ENCODE measurements at regions not wholly inside any gene's neighbourhood (a gene's known extent, or its start where the extent isn't known, plus 50 kb on each side); places are given as distances from the start of the nearest gene placed in this dataset.

DNA sequence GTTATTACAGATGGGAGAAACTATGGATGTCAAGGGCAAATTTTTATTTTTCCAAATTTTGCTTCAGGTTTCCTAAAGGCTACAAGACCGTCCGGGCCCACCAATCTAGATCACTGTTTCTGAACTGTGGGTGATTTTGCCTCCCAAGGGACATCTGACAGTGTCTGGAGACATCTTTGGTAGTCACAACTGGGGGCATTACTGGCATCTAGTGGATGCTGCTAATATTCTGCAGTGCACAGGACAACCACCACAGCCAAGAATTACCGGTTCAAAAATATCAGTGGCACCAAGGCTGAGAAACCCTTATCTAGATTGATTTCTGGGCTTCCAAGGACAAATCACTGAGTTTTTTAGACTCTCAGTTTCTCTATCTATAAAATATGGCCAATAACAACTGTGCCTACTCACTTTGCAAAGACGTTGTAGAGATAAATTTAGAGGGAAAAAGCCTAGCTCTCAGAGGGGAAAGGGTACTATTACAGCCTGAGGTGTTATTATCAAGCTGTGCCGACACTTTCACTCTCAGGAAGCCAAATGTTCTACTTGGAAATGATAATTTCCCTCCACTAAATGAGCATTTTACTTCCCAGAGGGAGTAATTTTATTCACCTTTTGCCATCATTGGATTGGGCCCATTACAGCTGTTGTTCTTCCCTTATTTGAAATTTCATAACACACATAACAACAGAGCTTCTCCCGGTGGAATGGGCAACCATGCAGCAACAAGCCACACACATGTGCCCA, 442.1 kb downstream of the CENPC start:
- H3K4me1 ChIP-seq (ENCODE audit: insufficient read depth, low read length), result no peaks in the 10 kb centered on the region
- H3K9ac ChIP-seq (ENCODE audit: low read depth, low read length), result no peak overlapping the region
- no peaks in the 10 kb centered on the region for H3K36me3 ChIP-seq (ENCODE audit: insufficient read depth, low read length)
- H3K9me3 ChIP-seq (ENCODE audit: control insufficient read depth, insufficient read depth, low read length), result no peaks in the 10 kb centered on the region

DNA sequence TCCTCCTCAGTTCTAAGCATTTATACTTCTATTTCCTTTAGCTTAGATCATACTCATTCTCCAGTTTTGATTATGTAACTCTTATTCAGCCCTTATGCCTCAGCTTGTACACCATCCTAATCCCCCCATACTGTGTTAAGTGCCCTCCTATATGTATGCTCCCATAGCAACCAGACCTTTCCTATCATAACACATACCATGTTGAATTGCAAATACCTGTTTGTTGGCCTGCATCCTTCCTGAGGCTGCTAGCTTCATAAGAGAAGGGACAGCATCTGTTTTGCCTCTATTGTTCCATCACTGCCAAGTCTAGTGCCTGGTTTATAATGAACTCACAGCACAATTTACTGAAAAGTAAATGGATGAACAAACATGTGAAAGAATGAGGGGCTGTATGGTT, 443.7 kb downstream of the CENPC start:
- no peaks in the 10 kb centered on the region for H3K4me1 ChIP-seq (ENCODE audit: insufficient read depth, low read length)
- H3K9ac ChIP-seq (ENCODE audit: low read depth, low read length), result no peak overlapping the region
- no peaks in the 10 kb centered on the region for H3K9me3 ChIP-seq (ENCODE audit: control insufficient read depth, insufficient read depth, low read length)
- no peaks in the 10 kb centered on the region for H3K36me3 ChIP-seq (ENCODE audit: insufficient read depth, low read length)

DNA sequence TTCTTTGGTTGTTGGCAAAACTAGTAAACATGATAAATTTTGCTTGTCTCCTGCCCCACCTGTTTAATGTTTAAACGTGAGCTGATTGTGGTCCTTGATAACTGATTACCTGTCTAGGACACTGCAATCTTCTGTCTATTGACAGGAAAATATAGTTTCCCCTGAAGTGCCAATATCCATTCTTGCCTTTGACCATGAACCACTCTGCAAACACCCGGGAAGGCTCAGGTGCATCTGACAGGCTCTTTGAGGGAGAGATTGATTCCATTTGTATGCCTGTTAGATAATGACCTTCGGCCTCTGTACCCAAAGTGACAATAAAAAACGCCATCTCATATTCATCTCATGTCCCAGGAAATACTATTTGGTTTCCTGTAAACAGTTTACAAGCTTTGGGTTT, 453.0 kb downstream of the CENPC start:
- H3K36me3 ChIP-seq (ENCODE audit: insufficient read depth, low read length), result no peaks in the 10 kb centered on the region

DNA sequence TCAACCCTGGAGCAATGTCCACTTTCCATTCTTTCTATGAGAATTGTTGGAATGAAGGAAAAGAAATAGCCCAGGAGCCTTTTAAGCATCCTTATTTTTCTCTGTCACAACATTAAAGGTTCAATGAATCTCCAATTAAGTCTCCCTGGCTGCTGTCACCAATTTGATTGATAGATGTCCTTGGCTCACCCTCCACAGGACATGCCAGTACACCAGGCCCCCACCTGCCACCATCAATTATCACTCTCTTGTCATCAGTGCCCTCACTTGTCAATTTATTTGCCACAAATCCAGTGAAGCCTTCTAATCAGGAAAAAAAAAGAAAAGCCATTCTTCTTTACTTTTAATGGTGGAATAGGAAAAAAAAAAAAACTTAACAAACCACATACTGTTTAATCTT, 453.6 kb downstream of the CENPC start:
- H3K9me3 ChIP-seq (ENCODE audit: control insufficient read depth, insufficient read depth, low read length), result no peaks in the 10 kb centered on the region
- H3K4me1 ChIP-seq (ENCODE audit: insufficient read depth, low read length), result no peaks in the 10 kb centered on the region

More for the DNA sequence above, 453.0 kb downstream of the CENPC start:
- Histone ChIP-seq H3K9me3 (ENCODE audit: control insufficient read depth, insufficient read depth, low read length) (no peaks in the 10 kb centered on the region), H3K4me1 (ENCODE audit: insufficient read depth, low read length) (no peaks in the 10 kb centered on the region), H3K9ac (ENCODE audit: low read depth, low read length) (no peak overlapping the region)

DNA sequence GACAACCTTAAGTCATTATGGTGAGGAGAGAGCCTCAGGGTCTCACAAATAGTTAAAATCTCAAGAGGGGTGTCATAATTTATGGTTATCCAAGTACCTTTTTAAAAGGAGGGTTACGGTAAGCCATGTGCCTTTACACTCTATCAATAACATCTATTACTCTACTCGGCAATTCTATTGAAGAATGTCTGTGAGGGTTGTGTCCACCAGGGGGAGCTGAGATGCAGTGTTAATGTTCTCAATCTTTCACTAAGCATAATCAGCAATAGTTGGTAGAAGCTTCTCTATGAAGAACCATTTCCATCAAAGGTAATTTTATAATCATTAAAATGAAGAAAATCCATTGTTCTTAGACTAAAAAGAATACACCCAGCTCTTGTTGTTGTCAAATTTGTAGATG, 457.4 kb downstream of the CENPC start:
- no peaks in the 10 kb centered on the region for H3K9me3 ChIP-seq (ENCODE audit: control insufficient read depth, insufficient read depth, low read length)
- no peaks in the 10 kb centered on the region for H3K36me3 ChIP-seq (ENCODE audit: insufficient read depth, low read length)
- peaks cover 11% of the 10 kb centered on the region; the same call in 1 of the 2 replicates for H3K4me1 ChIP-seq (ENCODE audit: insufficient read depth, low read length)
- H3K9ac ChIP-seq (ENCODE audit: low read depth, low read length), result no peak overlapping the region

More for the DNA sequence above, 453.6 kb downstream of the CENPC start:
- no peaks in the 10 kb centered on the region for H3K36me3 ChIP-seq (ENCODE audit: insufficient read depth, low read length)
- no peak overlapping the region for H3K9ac ChIP-seq (ENCODE audit: low read depth, low read length)

DNA sequence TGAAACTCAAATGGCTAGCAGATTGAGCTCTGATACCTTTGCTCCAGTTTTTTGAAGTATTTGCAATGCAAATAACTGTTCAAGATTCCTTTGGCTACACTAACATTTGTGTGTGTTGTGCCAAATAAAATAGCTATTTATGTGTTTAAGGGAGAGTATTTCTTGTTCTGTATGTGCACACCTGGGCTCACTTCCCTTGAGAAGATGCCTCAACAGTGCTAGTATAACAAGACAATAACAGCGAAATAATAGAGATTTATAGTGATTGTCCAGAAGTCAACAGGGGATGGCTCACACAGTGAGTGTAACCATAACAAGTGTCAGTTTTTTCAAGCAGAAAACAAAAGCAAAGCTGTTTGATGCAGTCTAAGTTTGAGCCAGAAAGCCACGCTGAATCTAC, 460.5 kb downstream of the CENPC start:
- Histone ChIP-seq H3K9ac (ENCODE audit: low read depth, low read length) (no peak overlapping the region), H3K9me3 (ENCODE audit: control insufficient read depth, insufficient read depth, low read length) (no peaks in the 10 kb centered on the region), H3K36me3 (ENCODE audit: insufficient read depth, low read length) (no peaks in the 10 kb centered on the region), H3K4me1 (ENCODE audit: insufficient read depth, low read length) (peaks cover 11% of the 10 kb centered on the region; the same call in 1 of the 2 replicates)

DNA sequence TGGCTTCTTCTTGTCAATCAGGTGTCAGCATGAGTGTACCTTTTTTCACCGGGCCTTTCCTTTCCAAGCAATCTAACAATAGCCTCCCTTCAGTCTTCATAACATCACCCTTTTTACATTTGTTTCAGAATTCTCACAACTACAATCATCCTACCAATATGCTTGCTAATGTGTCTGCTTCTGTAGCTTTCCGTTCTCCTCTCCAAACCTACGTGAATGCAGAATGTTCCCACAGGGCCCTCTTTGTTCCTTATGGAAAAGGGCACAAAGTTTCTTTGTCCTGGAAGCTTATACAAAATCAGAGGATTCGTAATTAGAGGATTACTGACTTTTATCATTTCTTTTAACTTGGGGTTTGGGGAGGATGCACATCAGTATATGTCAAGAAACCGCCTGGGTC, 461.8 kb downstream of the CENPC start:
- Histone ChIP-seq H3K9ac (ENCODE audit: low read depth, low read length) (no peak overlapping the region), H3K4me1 (ENCODE audit: insufficient read depth, low read length) (peaks cover 11% of the 10 kb centered on the region; the same call in 1 of the 2 replicates), H3K36me3 (ENCODE audit: insufficient read depth, low read length) (no peaks in the 10 kb centered on the region), H3K9me3 (ENCODE audit: control insufficient read depth, insufficient read depth, low read length) (no peaks in the 10 kb centered on the region)

DNA sequence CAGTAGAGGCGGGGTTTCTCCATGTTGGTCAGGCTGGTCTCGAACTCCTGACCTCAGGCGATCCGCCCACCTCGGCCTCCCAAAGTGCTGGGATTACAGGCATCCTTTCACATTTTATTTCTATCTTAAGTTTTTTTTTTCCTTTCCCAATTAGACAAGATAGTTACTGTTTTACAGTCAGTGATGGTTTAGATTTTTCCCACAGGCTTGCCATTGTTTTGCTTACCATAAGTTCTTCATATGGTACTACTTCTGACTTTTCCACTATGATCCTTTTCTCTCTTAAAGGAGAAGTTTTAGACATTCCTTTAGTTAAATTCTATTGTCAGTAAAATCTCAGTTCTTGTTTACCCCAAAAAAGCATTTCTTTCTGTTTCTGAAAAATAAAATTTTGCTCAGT, 462.6 kb downstream of the CENPC start:
- peaks cover 11% of the 10 kb centered on the region; the same call in 1 of the 2 replicates for H3K4me1 ChIP-seq (ENCODE audit: insufficient read depth, low read length)
- no peaks in the 10 kb centered on the region for H3K36me3 ChIP-seq (ENCODE audit: insufficient read depth, low read length)
- H3K9me3 ChIP-seq (ENCODE audit: control insufficient read depth, insufficient read depth, low read length), result no peaks in the 10 kb centered on the region
- no peak overlapping the region for H3K9ac ChIP-seq (ENCODE audit: low read depth, low read length)

DNA sequence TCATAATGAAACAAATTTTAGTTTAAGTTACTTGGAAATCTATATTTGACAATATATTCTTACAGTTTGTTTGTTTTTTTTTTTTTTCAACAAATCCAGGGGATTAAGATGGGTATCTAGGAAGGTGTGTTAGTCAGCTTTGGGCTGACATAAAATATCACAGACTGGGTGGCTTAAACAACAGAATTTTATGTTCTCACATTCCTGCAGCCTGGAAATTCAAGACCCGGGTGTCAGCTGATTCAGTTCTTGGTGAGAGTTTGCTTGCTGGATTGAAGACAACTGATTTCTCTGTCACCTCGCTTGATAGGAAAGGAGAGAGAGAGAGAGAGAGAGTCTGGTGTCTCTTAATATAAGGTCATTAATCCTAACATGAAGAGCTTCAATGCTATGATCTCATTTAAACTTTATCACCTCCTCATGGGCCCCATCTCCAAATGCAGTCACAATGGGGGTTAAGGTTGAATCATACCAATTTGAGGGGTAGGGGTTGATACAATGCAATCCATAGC, 465.2 kb downstream of the CENPC start:
- Histone ChIP-seq H3K9ac (ENCODE audit: low read depth, low read length) (no peak overlapping the region), H3K36me3 (ENCODE audit: insufficient read depth, low read length) (no peaks in the 10 kb centered on the region), H3K9me3 (ENCODE audit: control insufficient read depth, insufficient read depth, low read length) (no peaks in the 10 kb centered on the region), H3K4me1 (ENCODE audit: insufficient read depth, low read length) (peaks cover 10% of the 10 kb centered on the region; the same call in 1 of the 2 replicates)

DNA sequence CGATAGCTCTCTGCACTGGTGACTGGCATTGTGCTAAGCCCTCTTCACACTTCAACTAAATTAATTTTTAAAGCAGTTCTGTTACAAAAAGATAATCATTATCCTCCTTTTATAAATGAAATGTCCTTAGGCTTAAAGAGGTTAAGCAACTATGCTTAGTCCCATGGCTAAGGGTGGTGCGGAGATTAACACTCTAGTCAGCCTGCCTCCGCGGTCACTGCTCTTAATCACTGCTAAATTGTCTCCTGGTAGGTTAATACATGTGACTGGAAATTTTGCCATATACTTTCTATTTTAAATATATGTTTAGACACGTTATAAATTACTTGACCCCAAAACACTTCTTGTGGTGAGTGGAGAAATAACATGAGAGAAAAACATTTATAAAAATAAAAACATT, 473.7 kb downstream of the CENPC start:
- H3K36me3 ChIP-seq (ENCODE audit: insufficient read depth, low read length), result no peaks in the 10 kb centered on the region
- H3K9me3 ChIP-seq (ENCODE audit: control insufficient read depth, insufficient read depth, low read length), result peaks cover 5% of the 10 kb centered on the region; the same call in 1 of the 2 replicates
- H3K4me1 ChIP-seq (ENCODE audit: insufficient read depth, low read length), result no peaks in the 10 kb centered on the region
- no peak overlapping the region for H3K9ac ChIP-seq (ENCODE audit: low read depth, low read length)

DNA sequence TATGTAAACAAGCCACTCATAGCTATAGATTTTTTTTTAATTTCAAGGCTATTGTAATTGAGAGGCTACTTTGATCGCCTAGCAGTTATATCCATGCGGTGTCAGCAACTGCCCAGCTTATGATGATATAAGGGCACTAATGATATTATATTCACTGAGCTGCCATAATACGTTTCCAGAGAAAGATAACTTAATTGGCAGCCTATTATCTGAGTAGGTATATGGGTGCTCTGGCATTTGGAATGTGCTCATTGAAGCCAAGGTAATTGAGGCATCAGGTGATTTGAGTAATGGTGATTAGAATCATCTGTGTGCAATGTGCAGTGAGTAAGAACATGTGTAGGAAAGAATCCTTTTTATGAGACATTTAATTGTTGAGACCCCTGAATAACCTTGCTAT, 490.0 kb downstream of the CENPC start:
- H3K36me3 ChIP-seq (ENCODE audit: insufficient read depth, low read length), result no peaks in the 10 kb centered on the region
- no peak overlapping the region for H3K9ac ChIP-seq (ENCODE audit: low read depth, low read length)
- H3K9me3 ChIP-seq (ENCODE audit: control insufficient read depth, insufficient read depth, low read length), result no peaks in the 10 kb centered on the region
- H3K4me1 ChIP-seq (ENCODE audit: insufficient read depth, low read length), result no peaks in the 10 kb centered on the region; the same call in 1 of the 2 replicates

DNA sequence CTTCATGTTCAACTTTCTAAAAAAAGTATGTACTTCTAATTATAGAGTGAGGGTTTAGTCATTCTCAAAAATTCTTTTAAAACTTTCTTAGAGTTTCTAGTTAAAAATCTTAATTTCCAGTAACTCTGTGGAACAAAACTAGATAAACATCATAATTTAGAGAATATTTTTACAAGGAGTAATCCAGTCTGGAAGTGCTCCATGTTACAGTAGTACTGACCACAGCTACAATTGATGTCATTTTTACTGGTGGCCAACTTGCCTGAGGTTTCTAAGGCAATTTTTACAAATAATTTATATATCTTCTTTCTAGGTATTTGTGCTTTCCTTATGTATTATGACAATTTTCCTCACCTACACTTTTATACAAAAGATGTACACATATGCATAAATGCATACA, 490.4 kb downstream of the CENPC start:
- H3K9ac ChIP-seq (ENCODE audit: low read depth, low read length), result no peak overlapping the region
- H3K36me3 ChIP-seq (ENCODE audit: insufficient read depth, low read length), result no peaks in the 10 kb centered on the region
- H3K9me3 ChIP-seq (ENCODE audit: control insufficient read depth, insufficient read depth, low read length), result no peaks in the 10 kb centered on the region
- no peaks in the 10 kb centered on the region; the same call in 1 of the 2 replicates for H3K4me1 ChIP-seq (ENCODE audit: insufficient read depth, low read length)

DNA sequence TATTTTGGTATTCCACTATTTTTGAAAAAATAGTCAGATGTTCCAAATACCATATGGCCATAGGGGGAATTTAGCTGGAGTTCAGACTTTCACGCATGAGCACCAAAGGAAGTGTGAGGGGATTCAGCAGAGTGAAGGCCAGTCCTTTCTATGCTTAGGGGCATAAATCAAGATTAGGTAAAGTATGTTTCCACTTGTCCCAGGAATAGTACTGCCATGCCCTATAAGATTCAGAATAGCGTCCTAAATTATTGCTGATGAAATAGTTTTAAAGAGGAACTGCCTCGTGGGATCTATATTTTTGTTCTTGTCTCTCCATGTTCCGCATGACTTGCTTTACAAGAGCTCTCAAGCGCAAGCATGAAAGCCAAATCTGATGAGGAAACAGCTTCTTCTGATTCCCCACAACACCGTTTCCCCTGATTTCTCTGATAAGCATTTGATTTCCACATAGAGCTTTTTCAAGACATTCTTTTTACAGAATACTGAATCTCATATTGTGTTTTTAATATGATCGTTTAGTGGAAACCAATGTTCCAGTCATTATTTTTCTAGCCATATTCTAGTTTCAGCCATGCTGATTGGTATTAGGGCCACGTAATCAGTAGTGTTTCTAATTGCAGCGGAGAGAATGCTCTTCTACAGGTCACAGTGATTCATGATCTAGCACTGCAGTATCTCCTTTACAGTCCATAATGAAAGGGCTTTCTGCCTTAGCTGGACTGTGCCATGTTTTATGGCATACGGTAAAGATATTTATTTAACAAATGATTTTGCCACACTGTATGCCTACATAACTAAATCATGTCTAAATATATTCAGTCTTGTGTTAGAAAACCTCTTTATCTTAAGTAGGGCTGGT, 492.3 kb downstream of the CENPC start:
- no peaks in the 10 kb centered on the region for H3K36me3 ChIP-seq (ENCODE audit: insufficient read depth, low read length)
- H3K9me3 ChIP-seq (ENCODE audit: control insufficient read depth, insufficient read depth, low read length), result no peaks in the 10 kb centered on the region
- no peaks in the 10 kb centered on the region; the same call in 1 of the 2 replicates for H3K4me1 ChIP-seq (ENCODE audit: insufficient read depth, low read length)
- H3K9ac ChIP-seq (ENCODE audit: low read depth, low read length), result no peak overlapping the region

DNA sequence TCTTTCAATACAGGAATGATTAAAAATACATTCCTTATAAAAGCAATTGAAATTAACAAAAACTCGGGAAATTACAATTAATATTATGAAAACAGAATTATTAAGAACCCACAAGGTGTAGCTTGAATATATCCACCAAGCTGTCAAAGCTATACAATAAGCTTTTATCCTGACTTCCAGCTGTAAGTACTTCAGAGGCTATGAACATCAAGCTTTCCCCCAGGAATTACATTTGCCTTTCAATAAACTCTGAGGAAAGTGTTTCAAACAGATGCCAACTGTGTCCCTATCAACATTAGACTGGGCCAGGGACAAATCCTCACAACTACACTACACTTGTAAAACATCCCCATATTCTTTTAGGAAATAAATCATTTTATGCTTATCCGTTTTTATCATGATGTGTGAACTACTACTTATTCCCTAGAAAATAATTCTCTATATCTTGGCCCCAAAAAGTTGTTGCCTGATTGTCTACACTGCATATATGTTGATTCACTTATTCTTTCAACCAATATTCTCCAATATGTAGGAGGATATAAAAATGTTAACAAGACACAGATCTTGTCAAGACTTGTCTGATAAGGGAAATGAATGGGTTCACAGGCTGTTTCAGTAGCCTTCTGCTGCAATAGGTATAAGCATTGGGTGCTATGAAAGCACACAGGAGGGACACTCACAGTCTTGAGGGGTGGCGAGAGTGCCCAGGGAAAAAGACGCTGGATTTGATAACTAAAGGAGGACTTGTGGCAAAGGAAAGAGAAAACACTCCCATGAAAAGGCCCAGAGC, 494.1 kb downstream of the CENPC start:
- Histone ChIP-seq H3K9ac (ENCODE audit: low read depth, low read length) (no peak overlapping the region), H3K4me1 (ENCODE audit: insufficient read depth, low read length) (no peaks in the 10 kb centered on the region; the same call in 1 of the 2 replicates), H3K36me3 (ENCODE audit: insufficient read depth, low read length) (no peaks in the 10 kb centered on the region)

More for the DNA sequence above, 494.1 kb downstream of the CENPC start:
- no peaks in the 10 kb centered on the region for H3K9me3 ChIP-seq (ENCODE audit: control insufficient read depth, insufficient read depth, low read length)
